GM21528 (cell line): ENCODE measurements at regions not wholly inside any gene's neighbourhood (a gene's known extent, or its start where the extent isn't known, plus 50 kb on each side); places are given as distances from the start of the nearest gene placed in this dataset.

ENCODE experiments used
- ATAC-seq: cut with Tn5 transposase; IDR thresholded peaks from one replicate; pipeline ENCODE4 v1.9.1; 2021; ENCODE audit warnings: mild to moderate bottlenecking, moderate library complexity; ENCODE audit not compliant: unreplicated experiment, low FRiP score

DNA sequence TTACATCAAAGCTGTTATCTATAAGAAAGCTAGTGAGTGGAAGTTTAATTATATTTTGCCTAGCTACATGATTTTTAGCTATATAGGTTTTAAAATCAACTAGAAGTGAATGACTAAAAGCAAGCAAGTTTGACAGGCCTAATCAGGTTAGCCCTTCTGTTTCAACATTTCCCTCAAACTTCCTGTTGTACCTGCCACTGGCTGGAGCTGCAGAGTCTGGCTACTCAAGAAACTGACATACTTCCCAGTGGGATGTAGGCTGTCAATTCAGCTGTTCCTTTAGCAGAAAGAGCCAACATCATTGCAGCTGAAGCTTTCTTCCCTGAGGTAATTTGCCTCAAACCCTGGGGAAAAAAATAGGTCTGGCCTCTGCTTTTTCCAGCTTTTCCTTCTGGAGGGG is 87.1 kb upstream of the TNR start:
- ATAC-seq: no peak

DNA sequence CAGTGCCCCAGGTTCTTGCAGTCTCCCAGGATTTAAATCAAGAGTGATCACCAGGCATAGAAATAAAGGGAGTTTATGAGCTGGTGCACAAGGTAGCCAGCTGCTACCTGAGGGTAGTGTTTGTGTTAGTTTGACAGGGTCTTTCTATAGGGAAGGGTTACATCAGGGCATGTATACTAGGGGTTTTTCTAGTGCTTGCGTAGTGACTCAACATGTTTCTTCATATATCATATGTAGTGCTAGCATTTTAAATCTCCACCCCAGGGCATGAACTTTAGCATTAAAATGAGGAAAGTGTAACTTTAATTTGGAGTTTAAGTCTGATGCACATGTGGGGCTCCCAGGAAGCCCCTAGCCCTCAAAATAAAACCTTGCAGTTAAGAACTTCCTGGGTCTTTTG is 86.5 kb upstream of the TNR start:
- ATAC-seq: no peak

DNA sequence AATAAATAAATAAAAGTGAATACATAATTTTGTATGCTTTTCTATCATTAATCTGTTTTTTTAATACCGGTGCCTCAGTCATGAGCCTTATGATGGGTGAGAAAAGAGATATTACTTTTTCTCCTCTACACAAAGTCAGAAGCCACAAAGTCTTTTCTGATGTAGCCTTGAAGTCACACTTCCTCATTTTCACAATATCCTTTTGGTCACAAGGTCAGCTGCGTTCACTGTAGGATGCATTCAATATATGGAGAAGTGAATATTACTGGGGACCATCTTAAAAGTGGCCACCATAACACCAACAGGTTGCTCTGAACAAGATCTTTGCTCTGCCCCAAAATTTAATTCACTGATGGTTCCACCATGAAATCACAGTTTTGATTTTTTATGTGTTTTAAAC is 83.3 kb upstream of the TNR start:
- no peak for ATAC-seq

DNA sequence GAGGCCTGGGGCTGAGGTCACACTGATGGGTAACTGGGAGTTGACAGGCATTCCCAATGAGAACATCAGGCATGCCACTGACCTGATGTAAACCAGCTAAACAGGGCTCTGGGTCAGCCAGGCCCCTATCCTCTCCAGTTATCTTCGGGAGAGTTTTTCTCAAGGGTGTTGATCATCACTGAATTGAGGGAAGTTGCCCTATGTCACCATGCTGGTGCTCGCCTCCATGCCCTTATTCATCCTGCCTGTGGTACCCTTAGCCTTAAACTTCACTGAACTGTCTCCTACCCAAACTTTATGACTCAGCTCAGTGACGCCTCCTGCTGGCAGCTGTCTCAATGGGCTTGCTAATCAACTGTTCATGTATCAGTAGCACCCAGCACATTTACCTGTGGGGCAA is 80.7 kb upstream of the TNR start:
- ATAC-seq: no peak

DNA sequence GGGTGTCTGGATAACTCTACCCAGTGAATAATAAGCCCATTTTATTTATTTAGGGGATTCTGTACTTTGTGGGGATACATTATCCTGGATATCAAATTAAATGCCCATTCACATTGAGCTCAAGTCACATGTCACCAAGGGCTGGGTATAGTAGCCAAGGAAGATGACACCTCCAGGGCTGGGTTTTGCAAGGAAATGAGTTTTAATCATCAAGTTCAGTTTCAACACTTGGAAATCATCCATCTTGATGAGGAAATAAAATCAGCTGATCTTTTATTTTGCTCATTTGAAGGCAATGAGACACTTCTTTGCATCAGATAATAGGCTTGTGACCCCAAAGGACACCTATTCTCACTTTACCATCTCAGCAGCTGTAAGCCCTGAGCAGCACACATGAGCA is 80.0 kb upstream of the TNR start:
- ATAC-seq: no peak

DNA sequence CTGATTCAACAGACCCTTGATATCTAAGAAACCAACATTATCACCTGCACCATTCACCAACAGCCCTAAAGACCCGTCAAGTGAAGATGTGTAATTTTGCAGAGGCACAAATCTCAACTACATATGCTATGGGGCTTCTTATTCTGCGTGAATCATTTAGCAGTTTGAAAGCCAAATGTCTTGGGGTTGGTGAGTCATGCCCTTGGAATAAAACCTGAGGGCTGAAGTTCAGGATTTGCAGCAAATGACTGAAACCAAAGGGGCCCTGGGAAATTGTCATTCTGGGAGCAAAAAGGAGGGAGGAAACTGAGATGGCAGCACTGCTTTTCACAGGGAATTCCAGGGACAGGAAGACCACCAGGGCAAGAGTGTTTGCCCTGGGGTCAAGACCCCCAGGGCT is 79.2 kb upstream of the TNR start:
- no peak for ATAC-seq

DNA sequence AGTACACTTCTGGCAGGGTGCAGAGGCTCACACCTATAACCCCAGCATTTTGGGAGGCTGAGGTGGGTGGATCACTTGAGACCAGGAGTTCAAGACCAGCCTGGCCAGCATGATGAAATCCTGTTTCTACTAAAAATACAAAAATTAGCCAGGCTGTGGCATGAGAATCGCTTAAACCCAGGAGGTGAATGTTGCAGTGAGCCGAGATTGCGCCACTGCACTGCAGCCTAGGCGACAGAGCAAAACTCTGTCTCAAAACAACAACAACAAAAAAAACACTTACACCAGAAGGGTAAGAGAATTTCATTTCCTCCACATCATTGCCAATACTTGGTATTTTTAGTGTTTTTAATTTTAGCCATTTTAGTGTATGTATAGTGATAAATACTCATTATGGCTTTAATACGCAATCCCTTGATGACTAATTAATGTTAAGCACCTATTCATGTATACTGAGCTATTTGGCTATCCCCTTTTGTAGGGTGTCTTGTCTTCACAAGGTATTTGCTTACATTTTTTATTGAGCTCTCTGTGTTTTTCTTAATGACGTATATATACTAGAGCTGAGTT is 77.1 kb upstream of the TNR start:
- no peak for ATAC-seq

DNA sequence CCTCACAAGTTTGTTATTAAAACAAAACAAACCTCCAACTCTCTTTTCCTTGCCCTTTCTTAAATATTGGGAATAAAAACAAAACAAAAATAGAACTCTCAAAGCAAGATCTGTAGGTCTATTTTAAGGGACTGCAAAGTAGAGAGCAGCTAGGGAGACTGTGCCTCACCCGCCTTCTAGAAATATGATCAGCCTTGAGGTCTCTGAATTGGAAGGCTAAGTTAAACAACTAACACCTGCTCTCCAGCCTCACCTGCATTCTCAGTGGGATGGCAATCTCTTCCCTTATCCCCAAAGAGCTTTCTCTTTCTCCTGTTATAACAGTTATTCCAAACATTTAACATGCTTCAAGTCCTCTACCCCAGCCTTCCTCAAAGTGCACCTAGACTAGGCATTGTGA is 75.5 kb upstream of the TNR start:
- ATAC-seq: no peak

DNA sequence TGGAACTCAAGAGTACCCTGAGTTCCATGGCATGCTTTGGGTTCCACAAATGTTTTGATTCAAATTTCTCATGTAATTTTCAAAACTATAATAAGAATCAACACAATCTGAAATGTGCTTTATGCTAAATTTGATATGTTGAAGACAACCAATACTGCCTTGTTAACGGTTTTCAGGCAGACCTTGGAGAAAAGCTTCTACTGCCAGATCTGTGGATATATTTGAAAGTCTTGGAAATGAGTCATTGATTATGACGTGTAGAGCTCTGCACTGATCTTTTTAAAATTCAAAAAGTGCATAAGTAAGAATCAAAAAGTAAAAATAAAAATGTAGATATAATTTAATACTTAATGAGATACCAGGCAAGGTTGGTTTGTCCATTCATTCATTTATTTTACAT is 74.0 kb upstream of the TNR start:
- no peak for ATAC-seq

DNA sequence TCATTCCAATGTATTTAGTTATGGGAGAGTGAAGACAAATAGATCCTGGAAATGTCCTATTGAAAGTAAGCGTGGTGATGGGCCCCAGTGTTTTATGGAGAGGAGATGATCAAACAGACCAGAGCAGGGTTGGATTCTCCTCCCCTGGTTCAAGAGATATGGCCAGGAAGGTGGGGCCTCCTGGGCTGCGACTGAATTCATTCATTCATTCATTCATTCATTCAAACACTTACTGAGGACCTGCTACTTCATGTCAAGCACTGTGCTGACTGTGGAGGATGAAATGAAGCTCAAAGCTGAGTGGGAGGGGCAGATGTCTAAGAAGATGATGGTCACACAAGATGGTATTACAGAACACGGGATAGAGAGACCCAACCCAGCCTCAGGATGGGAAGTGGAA is 71.5 kb upstream of the TNR start:
- ATAC-seq: no peak

DNA sequence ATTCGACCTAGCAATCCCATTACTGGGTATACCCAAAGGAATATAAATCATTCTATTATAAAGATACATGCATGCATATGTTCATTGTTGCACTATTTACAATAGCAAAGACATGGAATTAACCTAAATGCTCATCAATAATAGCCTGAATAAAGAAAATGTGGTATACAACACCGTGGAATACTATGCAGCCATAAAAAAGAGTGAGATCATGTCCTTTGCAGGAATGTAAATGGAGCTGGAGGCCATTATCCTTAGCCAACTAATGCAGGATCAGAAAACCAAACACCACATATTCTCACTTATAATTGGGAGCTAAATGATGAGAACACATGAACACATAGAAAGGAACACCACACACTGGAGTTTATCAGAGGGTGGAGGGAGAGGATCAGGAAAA is 69.5 kb upstream of the TNR start:
- no peak for ATAC-seq

DNA sequence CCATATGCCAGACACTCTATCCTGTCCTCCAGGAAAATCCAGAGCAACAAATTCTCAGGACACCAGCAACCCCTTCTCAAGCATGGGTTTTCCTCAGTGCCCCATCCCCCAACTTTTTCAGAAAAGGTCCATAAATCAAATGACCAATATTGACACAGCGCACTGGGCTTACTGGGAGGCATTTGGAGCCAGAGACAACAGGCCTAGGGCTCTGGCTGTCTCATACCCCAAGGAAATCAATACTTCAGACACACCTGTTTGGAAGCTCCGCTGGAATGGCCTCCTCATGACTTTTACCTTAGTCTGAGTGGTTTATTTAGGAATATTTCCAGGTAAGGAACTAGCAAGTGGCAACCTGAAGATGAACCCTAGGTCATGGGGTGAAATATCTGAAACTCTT is 66.9 kb upstream of the TNR start:
- no peak for ATAC-seq

DNA sequence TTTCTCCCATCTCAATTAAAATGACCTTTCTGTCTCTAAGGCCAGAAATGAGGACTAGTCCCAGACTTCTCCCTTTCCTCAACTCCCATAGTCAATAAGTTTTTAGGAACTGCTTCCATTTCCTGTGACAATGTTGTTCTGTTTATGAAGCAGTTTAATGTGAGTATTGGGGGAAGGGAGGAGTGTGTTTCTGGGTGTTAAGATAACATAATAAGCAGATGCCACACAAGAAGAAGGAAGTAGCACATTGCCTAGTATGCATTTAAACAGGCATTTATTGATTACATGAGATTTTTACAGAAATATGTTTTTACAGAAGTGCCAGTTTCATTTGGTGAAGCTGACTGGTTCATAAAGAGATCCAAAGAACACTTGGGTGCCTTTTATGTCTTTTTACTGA is 65.6 kb upstream of the TNR start:
- no peak for ATAC-seq

DNA sequence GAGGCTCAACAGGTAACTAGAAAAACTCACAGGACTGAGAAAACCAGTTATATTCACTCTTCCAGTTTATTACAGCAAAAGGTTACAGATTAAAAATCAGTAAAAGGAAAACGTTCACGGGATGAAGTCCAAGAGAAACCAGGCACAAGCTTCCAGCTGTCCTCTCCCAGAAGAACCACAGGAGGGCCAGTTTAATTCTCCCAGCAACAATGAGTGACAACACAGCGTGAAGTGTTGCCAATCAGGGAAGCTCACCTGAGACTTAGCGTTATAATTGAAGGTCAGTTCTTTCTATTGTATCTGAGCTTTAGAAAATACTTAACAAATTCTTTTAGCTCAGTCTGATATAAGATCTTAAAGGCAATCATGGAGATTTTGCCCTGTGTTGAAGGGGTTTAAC is 65.2 kb upstream of the TNR start:
- ATAC-seq: no peak

DNA sequence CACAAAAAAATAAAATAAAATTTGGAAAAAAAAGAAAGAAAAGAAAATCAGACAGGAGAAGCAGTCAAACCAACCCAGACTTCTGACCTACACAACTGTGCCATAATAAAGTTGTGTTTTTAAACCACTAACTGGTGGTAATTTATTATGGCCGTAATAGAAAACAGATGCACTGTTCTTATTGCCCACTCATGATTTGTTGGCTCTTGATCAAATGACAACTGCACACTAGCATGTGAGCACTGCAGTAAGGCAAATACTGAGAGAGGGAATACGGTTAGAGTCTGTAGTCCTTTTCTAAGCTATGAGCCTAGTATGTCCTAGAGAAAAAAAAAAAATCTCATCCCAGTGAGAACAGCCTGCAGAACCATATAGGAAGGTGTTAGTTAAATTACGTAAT is 61.2 kb upstream of the TNR start:
- no peak for ATAC-seq

DNA sequence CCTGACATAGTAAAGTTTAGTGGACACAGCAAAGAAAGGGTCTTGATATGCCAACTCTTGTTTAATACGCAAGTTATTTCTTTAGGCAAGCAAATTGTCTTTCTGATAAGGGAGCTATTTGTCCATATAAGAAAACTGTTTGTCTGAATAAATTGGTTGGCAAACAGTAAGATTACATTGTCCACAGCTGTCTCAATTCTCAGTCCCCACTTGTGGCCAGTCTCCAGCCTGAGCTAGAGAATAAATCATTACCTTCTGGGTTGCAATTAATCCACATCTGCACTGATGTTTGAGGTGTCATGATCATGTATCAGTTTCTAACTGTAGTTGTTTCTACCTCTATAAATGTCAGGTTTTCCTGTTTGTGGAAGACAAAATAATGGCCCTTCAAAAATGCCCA is 60.0 kb upstream of the TNR start:
- ATAC-seq: no peak

DNA sequence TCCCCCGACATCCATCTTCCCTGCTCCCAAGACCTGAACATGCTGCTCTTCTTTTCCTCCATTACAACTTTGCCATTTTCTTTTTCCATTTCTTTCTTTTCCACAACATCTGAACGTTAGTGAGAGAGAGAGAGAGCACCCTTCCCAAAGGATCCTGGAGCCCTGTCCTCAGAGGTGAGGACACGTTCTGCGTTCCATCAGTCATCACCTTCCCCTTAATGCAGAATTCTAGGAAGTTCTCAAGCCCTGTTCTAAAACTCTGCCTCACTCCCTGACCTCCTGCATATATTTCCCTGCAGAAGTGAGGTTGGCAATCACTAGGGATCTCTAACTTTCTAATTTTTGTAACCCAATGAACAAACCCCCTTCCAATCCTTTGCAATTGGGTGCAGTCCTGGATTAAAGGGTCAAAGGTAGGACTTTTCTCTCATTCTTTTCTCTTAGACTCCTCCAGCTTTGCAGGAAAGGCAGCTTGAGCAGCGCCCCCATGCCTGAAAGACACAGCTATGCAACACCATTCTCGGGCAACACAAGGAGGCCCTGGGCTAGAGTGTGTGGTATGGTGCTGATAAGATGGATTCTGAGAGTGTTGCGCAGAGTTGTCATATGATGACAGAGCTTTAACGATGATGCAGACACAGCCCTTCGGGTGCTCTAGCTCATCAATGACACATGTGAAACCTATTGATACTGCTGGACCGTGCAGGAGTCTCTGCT is 59.2 kb upstream of the TNR start:
- no peak for ATAC-seq

DNA sequence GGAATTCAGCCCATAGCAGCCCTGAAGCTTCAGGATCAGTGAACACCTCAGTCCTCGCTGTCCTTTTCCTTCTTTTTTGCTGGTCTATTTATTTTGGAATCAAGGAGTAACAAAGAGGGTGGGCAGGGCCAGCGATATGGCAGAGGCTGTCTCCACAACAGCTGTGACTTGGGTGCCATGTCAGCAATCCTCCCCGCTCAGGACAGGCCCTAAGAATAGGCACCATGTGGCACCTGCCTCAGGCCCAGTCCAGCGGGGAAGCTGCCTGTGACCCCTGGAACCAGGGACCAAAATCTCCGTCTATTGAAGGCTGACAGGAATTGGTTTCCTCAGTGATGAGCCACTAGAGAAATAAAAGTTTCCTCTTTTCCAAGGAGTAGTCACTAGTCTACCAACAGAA is 58.6 kb upstream of the TNR start:
- ATAC-seq: no peak

DNA sequence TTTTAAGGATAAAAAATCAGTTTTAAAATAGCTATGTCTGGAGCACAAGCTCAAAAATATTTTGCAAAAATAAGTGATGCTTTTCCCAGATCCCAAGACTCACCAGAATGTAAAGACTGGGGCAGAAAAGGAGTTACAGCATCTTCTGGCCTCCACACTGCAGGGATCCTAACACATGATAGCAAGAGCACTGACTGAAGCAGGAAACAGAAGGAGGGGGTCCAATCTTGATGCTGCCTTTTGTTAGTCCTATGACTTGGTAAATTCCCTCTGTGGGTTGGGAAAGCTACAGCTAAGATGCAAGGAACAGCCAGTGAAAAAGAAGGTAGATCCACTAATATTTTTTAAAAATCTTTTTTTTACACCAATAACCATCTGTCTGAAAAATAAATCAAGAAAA is 54.2 kb upstream of the TNR start:
- ATAC-seq: no peak

DNA sequence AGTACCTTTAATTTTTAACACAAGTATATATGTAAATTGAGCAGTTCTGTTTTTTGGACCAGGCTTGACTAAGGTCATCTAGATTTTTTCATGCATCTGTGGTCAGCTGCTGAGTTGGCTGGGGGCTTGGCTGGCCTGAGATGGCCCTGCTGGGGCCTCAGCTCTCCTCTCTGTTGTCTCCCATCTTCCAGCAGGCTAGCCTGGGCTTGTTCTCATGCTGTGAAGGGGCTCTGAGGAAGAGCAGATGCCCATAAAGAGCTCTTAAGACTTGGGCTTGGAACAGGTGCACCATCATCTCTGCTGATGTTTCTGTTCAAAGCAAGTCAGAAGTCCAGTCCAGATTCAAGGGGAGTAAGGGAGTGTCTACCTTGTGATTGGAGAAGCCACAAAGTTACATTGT is 51.2 kb upstream of the TNR start:
- ATAC-seq: no peak

DNA sequence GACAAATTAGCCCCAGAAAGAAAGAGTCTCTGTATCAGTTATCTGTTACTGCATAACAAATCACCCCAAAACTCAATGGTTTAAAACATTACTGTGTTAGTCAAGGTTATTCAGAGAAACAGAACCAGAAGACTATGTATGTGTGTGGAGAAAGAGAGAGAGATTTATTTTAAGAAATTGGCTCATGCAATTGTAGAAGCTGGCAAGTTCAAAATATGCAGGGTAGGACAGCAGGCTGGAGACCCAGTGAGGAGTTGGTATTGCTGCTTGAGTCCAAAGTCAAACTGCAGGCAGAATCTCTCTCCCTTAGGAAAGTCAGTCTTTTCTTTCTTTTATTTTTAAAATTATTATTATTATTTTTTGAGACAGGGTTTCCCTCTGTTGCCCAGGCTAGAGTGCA is 50.2 kb upstream of the TNR start:
- ATAC-seq: no peak
